Activated CD8-positive, alpha-beta memory T cell treated with anti-CD3 and anti-CD28 coated beads, Interleukin-2, amount 50 U/mL, for 48 hours (primary cell): ENCODE measurements at regions not wholly inside any gene's neighbourhood (a gene's known extent, or its start where the extent isn't known, plus 50 kb on each side); places are given as distances from the start of the nearest gene placed in this dataset.
A peak's percentile ranks its signal among the peaks of the same experiment; 100 is the strongest.

Experiments used
- DNase-seq: peaks from one replicate; pipeline ENCODE4 v3.0.0-alpha.2; 2020

DNA sequence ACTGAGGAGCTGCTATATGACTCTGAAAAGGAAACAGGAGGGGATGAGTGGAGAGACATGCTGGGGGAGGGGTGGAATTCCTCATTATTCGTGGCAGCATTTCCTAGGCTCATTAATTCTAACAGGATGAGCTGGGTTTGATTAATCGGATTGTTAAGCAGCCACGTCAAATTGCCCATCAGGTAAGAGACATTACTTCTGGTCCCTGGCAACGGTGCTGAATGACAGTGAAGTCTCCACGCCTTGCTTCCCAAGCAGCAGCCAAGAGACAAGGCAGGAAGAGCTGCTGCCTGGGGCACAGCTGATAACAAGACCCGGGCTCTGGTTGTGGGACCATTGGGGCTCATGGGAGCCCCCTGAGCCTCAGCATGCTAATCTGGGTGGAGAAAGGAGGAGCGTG is 86.6 kb downstream of the MARCHF4 start:
- DNase-seq: no peak

GRCh38 chr2:216284708-216285107 is 87.6 kb downstream of the MARCHF4 start:
- DNase-seq: no peak

DNA sequence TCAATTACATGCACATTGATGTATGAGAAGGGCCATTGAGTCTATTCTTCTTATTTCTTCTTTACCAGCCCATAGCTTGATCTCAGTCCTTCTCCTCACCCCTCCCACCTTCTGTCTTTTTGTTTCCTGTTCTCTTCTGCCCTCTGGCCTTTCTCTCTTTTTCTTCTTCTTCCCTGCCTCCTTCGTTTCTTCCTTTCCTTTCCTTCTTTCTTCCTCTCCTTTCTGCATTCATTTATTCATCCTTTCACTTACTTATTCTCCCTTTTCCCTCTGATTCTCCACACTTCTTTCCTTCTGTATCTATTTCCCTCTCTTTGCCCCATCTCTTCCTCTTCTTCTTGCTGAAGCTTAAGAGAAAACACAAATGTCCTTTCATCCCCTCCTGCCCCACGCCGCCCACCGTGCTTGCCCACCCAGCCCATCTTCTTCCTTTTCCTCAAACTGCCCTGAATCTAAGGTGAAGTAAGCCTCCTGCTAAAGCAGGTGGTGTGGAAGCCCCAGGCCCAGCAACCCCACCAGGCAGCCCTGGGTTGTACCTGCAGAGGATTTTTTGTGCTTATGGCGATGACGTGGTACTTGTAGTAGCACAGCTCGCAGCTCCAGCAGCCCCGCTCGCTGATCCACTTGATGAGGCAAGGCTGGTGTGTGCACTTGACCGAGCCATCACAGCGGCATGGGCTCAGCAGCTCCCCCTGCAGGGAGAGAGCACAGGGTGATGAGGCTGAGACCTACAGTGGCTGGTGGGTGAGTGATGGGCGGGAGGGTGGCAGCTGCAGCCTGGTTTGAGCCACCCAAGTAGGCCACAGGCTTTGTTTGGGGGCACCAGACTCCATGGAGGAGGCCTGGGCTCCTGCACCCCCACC is 89.0 kb downstream of the MARCHF4 start:
- DNase-seq: peak; percentile 76

GRCh38 chr2:216281876-216282275 is 90.4 kb downstream of the MARCHF4 start:
- no peak for DNase-seq

DNA sequence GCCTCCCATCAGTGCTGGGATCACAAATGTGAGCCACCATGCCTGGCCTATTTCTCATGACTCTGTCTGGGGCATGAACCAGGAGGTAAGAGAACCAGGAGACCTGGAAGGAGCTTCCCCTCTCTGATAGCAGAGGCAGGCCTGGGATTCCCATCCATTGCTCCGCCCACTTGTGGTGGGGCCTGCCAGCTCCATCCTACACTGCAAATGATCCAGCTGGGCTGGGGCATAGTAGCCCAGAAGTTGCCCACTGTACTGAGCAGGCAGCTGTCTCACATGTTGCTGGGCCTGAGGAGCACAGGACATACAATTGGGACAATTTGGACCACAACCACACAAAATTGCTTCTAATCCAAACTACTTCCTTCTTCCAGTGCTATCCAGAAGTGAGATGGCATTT is 91.0 kb downstream of the MARCHF4 start:
- DNase-seq: no peak

DNA sequence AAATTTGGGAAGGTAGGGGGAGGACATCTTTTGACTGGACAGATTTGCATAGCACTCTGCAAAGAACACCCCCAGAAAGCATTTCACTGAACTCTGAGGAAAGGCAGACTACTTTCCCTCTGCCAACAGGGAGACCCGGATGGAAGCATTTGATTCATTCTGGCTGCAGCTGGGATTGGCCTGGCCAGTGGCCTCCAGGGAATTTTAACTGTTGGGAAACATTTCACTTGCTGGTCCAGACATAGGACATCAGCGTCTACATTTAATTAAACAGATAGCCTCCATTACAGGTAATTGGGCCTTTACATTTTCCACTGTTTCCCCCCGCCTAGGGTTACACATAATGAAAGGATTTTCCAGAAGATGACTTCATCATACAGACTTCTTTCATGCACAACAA is 92.8 kb downstream of the MARCHF4 start:
- no peak for DNase-seq

GRCh38 chr2:216279031-216279430 is 93.3 kb downstream of the MARCHF4 start:
- DNase-seq: no peak

GRCh38 chr2:216275890-216276289 is 96.4 kb downstream of the MARCHF4 start:
- no peak for DNase-seq

- DNase-seq: no peak
Observed at GRCh38 chr2:216274194-216274840, 98.0 kb downstream of the MARCHF4 start.

DNA sequence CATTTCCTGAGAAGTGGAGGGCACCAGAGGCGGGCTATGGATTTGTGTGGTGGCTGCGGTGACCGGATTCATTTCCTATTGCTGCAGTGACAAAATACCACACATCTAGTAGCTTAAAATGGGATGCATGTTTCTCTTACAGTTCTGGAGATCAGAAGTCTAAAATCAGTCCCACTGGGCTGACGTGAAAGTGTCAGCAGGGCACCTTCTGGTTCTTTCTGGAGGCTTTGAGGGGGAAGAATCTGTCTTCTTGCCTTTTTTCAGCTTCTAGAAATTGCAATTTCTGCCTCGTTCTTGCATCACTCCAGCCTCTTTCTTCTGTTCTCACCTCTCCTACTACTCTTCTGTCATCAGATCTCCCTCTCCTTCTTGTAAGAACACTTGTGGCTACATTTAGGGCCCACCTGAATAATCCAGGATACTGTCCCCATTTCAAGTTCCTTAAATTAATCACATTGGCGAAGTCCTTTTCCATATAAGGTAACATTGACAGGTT is 111.2 kb downstream of the MARCHF4 start:
- no peak for DNase-seq

- no peak for DNase-seq
Observed at GRCh38 chr2:216260629-216261028, 111.7 kb downstream of the MARCHF4 start.

GRCh38 chr2:216259081-216259480 is 113.2 kb downstream of the MARCHF4 start:
- no peak for DNase-seq

DNA sequence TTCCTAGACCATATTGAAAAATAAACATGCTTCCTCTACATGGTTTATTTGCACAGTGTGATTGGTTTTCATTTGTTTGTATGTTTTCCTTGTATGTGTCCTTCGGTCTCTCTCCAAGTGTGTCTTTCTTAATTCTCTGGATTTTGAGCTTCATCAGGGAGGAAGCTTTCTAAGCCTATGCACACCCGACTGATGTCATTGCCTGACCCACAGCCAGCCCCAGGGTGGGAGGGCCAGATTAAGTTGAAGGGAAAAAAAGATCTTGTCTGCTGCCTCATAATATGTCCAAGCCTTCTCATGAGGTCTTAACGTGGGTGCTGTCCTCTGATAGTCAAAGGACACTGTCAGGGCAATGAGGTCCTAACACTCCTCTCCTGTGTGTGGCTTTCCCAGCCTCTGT is 115.2 kb downstream of the MARCHF4 start:
- no peak for DNase-seq
